GM12892 (cell line): ENCODE measurements at regions not wholly inside any gene's neighbourhood (a gene's known extent, or its start where the extent isn't known, plus 50 kb on each side); places are given as distances from the start of the nearest gene placed in this dataset.

Experiments
- POLR2A ChIP-seq: IDR thresholded peaks from 2 replicates; pipeline ENCODE4 v1.6.1; 2011; ENCODE audit warnings: low read depth, low read length, control low read depth
- TAF1 ChIP-seq: IDR thresholded peaks from 2 replicates; pipeline ENCODE4 v1.6.1; 2011; ENCODE audit warnings: low read depth, mild to moderate bottlenecking, control low read depth, low read length, borderline replicate concordance

DNA sequence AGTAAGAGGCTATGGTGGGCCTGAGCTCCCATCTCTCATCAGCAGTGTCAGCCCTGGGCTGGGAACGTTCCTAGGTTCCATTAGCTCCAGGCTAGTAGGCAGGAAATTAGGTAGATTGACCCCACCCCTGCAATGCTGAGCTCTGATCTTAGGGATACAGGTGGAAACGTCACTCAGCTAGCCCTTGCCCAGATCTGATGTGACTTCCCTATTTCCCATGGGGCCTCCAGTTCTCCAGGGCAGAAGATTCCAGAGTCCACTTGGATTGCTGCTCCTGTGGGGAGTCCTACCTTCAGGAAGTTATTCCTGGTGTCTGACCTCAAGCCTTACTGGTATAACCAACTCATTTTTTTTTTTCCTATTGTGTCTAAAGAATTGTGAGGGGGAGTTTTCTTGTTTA lies 81.1 kb downstream of the EFNB1 start:
- TF ChIP-seq POLR2A = no peak
- TF ChIP-seq TAF1 = no peak
